Left cardiac atrium (tissue), 4 donors: ENCODE measurements at regions not wholly inside any gene's neighbourhood (a gene's known extent, or its start where the extent isn't known, plus 50 kb on each side); places are given as distances from the start of the nearest gene placed in this dataset.
A peak's percentile ranks its signal among the peaks of the same experiment; 100 is the strongest.
"Not testable (repeated sequence)": the region's sequence is repeated elsewhere in the genome, so short reads cannot be mapped to it uniquely, and the experiment has no call there.

Experiments used
- ATAC-seq, 2 donors: fragments of 200-7000 bp; cut with Tn5 transposase; one replicate each; pipeline ENCODE4 v1.9.1; 2020; ENCODE audit warnings: mild to moderate bottlenecking in 2 of 2, moderate library complexity in 2 of 2
- DNase-seq: peaks from one replicate; pipeline ENCODE4 v3.0.0-alpha.2; 2020
- intact Hi-C, 2 donors: fragments of 100-400 bp; cut with DNase I; formaldehyde crosslinking; loops; one replicate each; pipeline versions ENCODE4 v1.14.1 to v1.15.1; 2022 to 2023
- donor health status: DM: no; HTN: yes; CAD: no.
- donor health status: DM: no; HTN: yes; CAD: no; lungs with severe emphysema.
- donor health status: DM: yes; HTN: yes; CAD: no.
- donor health status: Dilated cardiomyopathy.

- peak; percentile 92 to 93 for ATAC-seq
Measured at GRCh38 chr15:35690698-35691116, 144.7 kb upstream of the DPH6 start.

GRCh38 chr15:35691173-35691761 is 145.3 kb upstream of the DPH6 start:
- intact Hi-C loops, result loop anchor here (5.0 to 10.0 kb wide), 2 partner anchors 144 to 146 kb away; partner anchors contain the start of gene DPH6 (in 2 of the 2)
- peak; percentile 53 to 61 for ATAC-seq

More at GRCh38 chr15:35690698-35691116, 144.7 kb upstream of the DPH6 start:
- intact Hi-C loops, result loop anchor here (5.0 to 10.0 kb wide), 2 partner anchors 143 to 146 kb away; partner anchors contain the start of gene DPH6 (in 2 of the 2)
- peak; percentile 27 for DNase-seq

DNA sequence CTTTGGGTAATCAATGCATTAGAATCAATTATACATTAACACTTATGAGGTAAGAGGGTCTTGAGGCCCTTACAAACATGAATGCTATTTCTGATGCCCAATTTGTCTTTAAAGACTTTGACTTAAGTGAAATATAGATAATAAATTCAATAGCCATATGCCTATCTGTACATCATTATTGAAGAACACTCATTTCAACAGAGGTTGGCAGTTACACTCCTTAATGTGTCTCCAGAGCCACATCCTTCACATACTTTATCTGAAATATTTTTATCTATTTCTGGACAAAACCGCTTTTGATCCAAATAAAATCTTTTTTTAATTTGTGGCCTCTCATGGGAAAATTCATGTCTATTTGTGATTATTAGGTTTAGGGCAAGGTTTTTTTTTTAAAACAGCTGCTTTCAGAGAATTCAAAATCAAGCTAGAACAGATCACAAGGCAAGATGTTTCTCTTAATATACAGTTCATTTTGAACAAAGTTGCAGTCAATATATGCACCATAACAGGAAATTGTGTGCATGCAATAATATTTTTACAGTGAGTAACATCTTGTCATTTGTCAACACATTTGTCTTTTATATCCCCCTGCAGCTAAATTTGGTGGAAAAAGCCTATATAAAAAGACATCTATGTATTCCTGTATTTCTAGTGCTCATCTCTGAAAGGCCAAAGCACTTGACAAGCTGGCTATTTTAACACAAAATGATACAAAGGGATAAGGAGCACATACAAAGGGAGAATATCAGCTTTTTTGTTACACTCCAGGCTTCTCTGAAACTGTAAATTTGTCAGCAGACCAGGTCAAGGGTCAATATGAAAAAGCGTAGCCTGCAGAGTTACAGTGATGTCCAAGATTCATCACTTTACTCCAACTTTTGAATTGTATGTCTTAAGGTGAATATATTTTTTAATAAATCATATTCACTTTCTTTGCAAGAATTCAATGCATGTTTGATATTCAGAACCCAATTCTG is 146.2 kb upstream of the DPH6 start:
- ATAC-seq (no peak), DNase-seq (no peak)
- intact Hi-C loops, result loop anchor here (5.0 to 10.0 kb wide), 2 partner anchors 145 to 147 kb away; partner anchors contain the start of gene DPH6 (in 2 of the 2)

More at GRCh38 chr15:35691173-35691761, 145.3 kb upstream of the DPH6 start:
- no peak for DNase-seq

DNA sequence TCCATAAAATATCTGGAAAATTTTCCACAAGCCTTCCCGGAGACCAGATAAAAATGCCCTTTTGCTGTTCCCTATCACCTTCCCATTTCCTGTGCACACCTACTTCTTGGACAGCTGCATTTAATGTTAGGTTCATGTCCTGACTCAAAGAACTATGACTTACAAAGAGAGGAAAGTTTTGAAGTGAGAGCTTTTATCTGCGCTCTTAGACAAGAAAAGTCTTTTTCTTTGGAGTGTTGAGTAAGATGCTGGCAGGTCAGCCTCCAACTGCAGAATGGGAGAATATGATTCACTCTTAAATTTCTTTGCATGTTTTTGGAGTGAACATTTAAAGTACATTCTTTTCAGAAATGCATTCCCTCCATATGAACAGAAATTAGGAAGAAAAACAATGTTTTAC is 147.3 kb upstream of the DPH6 start:
- DNase-seq (no peak), ATAC-seq (peak in 1 of 2 donors; percentile 17)
- intact Hi-C loops, result loop anchor here (5.0 to 10.0 kb wide), 2 partner anchors 146 to 148 kb away; partner anchors contain the start of gene DPH6 (in 2 of the 2)

- intact Hi-C loops, result loop anchor here (5.0 to 10.0 kb wide), 2 partner anchors 147 to 149 kb away; partner anchors contain the start of gene DPH6 (in 2 of the 2)
- DNase-seq, result no peak
- no peak for ATAC-seq
Measured at GRCh38 chr15:35693886-35694285, 147.9 kb upstream of the DPH6 start.

DNA sequence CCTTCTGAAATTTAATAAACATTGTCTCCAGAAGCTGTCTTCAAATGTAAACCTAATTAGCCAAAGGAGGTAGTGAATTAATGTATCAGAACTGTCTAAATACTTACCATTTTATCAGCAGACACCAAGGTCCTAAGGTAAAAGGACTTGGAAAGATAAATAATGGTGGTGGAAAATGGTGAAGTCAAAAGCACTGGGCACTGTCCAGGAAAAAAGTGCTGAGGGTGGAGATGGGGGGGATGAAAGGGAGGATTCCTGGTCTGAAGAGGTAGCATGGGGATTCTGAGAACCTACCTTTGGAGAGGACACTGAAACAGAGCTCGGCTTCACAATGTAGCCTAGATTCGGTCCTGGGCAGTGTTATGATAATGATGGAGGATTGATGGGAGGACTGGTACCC is 149.0 kb upstream of the DPH6 start:
- DNase-seq (no peak), ATAC-seq (no peak)
- intact Hi-C loops, result loop anchor here in 1 of 2 donors (10.0 kb wide), 1 partner anchor 150 kb away; the partner anchor contains the start of gene DPH6

DNA sequence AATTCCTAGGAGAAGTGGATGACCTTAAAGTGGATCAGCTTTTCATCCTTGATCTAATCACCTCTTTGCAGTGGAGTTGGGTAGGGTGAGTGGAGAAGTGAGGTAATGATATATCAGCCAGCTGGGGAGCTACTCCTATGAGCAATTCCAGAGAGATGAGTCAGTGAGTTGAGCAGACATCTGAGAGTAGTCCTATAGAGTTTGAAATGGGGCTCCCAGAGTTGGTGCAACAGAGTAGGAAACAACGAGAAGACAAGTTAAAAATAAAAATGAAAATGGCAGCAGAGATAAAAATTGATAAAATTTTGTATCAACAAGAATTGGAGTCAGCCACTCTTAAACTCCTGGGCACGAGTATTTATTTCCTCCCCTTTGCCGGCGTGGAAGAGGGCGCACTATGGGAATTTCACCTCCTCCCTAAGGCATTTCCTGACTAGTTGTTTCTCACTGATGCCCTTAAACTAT is 150.8 kb upstream of the DPH6 start:
- ATAC-seq, result peak in 1 of 2 donors; percentile 89
- DNase-seq, result no peak
- intact Hi-C loops, result loop anchor here in 1 of 2 donors (10.0 kb wide), 1 partner anchor 152 kb away; the partner anchor contains the start of gene DPH6

GRCh38 chr15:35697549-35698299 is 151.8 kb upstream of the DPH6 start:
- intact Hi-C loops, result loop anchor here in 1 of 2 donors (10.0 kb wide), 1 partner anchor 153 kb away; the partner anchor contains the start of gene DPH6
- ATAC-seq (peak; percentile 74 to 84), DNase-seq (peak; percentile 55)

DNA sequence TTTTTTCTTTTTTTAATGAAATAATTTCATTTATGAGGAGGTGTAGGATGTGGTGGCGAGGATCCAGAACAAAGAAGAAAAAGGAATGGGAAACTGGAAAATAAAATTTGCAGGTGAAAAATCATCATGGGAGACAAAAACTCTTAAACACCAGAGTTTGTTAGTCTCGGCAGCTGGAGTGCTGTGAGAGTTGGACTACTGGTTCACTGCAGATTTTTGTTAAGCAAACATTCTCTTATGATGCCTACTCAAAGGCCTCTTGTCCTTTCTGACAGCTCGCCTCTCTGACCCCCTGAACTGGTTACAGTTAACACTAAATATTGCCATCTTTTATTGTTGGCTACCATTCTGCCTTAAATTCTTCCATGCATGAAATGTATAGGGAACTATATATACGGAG is 152.4 kb upstream of the DPH6 start:
- ATAC-seq, result no peak
- DNase-seq, result no peak
- intact Hi-C loops, result loop anchor here in 1 of 2 donors (10.0 kb wide), 1 partner anchor 154 kb away; the partner anchor contains the start of gene DPH6

GRCh38 chr15:35698966-35699575 is 153.1 kb upstream of the DPH6 start:
- DNase-seq, result no peak
- no peak for ATAC-seq

DNA sequence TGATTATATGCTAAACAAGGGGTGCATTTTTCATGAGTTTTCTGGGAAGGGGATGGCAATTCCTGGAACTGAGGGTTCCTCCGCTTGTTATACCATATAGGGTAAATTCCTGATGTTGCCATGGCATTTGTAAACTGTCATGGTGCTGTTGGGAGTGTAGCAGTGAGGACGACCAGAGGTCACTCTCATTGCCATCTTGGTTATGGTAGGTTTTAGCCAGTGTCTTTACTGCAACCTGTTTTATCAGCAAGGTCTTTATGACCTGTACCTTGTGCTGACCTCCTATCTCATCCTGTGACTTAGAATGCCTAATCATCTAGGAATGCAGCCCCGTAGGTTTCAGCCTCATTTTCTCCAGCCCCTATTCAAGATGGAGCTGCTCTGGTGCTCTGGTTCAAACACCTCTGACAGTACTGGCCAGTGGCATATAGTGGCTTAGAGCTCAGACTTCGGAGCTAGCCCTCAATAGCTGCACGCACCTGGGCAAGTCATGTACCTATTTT is 154.2 kb upstream of the DPH6 start:
- DNase-seq, ATAC-seq, intact Hi-C loops: not testable (repeated sequence)

More at GRCh38 chr15:35698966-35699575, 153.1 kb upstream of the DPH6 start:
- intact Hi-C loops, result loop anchor here in 1 of 2 donors (10.0 kb wide), 1 partner anchor 154 kb away; the partner anchor contains the start of gene DPH6

DNA sequence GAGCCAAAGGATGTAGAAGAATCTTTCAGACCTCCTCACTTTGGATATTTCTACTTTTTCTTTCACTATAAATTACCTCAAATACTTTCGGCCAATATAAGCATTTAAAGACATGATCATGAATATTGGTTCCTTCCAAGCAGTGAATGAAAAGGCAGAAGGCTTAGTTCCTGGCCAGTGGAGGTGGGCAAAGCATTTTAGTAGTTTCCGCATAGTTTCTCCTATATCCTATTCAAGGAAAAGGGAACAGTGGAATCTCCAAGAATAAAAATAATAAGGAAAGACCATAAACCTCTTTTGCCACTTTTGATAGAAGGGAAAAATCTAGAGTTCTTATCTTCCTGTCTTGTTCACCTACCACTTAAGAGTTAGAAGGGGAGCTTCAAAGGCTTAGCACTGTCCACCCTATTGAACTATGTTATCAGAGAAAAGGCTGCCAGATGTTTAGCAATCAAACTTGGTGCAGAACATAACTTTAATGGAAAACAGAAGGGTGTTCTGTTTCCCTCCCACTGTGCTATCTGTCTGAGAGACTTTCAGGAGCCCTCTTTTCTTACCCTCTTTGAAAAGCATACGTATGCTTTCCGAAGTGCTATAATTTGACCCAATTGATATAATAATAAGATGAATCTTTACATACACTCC is 155.6 kb upstream of the DPH6 start:
- intact Hi-C loops, result no loop called here
- DNase-seq (no peak), ATAC-seq (no peak)

GRCh38 chr15:35702946-35703495 is 157.1 kb upstream of the DPH6 start:
- intact Hi-C loops, result no loop called here
- DNase-seq (no peak), ATAC-seq (no peak)

GRCh38 chr15:35705030-35705883 is 159.3 kb upstream of the DPH6 start:
- intact Hi-C loops, result loop anchor here in 1 of 2 donors (5.0 kb wide), 1 partner anchor 38 kb away; no protein-coding TSS in a partner anchor
- peak; percentile 22 to 68 for ATAC-seq
- DNase-seq, result no peak

GRCh38 chr15:35705884-35706585 is 160.1 kb upstream of the DPH6 start:
- intact Hi-C loops, result loop anchor here in 1 of 2 donors (5.0 kb wide), 1 partner anchor 39 kb away; no protein-coding TSS in a partner anchor
- ATAC-seq, result peak; percentile 90 to 97
- no peak for DNase-seq
